ENCODE measurements at regions not wholly inside any gene's neighbourhood (a gene's known extent, or its start where the extent isn't known, plus 50 kb on each side); places are given as distances from the start of the nearest gene placed in this dataset.

DNA sequence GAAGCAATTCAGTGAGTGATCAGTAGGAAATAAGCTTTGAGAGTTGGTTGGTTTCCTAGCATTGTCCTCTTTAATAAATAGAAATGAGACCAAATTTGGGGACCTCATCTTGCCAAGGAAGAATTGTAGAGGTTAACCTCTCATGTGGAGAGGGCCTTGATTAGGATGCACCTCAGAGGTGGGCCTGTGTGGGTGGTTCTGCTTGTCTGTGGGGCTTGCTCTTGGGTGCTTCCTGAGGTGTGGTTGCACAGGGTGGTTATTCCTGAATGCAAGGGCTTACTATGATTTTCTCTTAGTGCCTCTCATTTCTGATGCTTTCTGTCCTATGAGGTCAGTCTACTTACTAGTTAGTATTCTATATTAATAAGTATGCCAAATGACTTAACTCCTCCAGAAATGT is 89.6 kb upstream of the MGAT5 start:
- TF ChIP-seq, protein P1, sequence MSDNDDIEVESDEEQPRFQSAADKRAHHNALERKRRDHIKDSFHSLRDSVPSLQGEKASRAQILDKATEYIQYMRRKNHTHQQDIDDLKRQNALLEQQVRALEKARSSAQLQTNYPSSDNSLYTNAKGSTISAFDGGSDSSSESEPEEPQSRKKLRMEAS (IDR thresholded peaks at IDR 0.05) = no peak
- TF ChIP-seq, protein P2, sequence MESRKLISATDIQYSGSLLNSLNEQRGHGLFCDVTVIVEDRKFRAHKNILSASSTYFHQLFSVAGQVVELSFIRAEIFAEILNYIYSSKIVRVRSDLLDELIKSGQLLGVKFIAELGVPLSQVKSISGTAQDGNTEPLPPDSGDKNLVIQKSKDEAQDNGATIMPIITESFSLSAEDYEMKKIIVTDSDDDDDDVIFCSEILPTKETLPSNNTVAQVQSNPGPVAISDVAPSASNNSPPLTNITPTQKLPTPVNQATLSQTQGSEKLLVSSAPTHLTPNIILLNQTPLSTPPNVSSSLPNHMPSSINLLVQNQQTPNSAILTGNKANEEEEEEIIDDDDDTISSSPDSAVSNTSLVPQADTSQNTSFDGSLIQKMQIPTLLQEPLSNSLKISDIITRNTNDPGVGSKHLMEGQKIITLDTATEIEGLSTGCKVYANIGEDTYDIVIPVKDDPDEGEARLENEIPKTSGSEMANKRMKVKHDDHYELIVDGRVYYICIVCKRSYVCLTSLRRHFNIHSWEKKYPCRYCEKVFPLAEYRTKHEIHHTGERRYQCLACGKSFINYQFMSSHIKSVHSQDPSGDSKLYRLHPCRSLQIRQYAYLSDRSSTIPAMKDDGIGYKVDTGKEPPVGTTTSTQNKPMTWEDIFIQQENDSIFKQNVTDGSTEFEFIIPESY (IDR thresholded peaks at IDR 0.05; ENCODE audit: extremely low read depth, insufficient replicate concordance, low read length) = no peak
- TF ChIP-seq POLR2A (IDR thresholded peaks at IDR 0.05; ENCODE audit: borderline replicate concordance, extremely low read depth, insufficient read depth, insufficient read length) (no peak), CEBPB (IDR thresholded peaks at IDR 0.05; ENCODE audit: low read depth) (no peak), RAD21 (IDR thresholded peaks at IDR 0.05; ENCODE audit: low read depth) (no peak)
- TF ChIP-seq, protein P3, sequence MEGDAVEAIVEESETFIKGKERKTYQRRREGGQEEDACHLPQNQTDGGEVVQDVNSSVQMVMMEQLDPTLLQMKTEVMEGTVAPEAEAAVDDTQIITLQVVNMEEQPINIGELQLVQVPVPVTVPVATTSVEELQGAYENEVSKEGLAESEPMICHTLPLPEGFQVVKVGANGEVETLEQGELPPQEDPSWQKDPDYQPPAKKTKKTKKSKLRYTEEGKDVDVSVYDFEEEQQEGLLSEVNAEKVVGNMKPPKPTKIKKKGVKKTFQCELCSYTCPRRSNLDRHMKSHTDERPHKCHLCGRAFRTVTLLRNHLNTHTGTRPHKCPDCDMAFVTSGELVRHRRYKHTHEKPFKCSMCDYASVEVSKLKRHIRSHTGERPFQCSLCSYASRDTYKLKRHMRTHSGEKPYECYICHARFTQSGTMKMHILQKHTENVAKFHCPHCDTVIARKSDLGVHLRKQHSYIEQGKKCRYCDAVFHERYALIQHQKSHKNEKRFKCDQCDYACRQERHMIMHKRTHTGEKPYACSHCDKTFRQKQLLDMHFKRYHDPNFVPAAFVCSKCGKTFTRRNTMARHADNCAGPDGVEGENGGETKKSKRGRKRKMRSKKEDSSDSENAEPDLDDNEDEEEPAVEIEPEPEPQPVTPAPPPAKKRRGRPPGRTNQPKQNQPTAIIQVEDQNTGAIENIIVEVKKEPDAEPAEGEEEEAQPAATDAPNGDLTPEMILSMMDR (IDR thresholded peaks at IDR 0.05 in 2 of 3, conservative IDR thresholded peaks at IDR 0.05 in 1 of 3; ENCODE audit: borderline replicate concordance in 1 of 3, insufficient read depth in 1 of 3, low read depth in 2 of 3, low read length in 2 of 3) = no peak
